ENCODE measurements at regions not wholly inside any gene's neighbourhood (a gene's known extent, or its start where the extent isn't known, plus 50 kb on each side); places are given as distances from the start of the nearest gene placed in this dataset.

- DNase-seq (ENCODE audit: low read depth) = no peak
Measured at GRCh38 chr2:6237039-6237660, 545.0 kb downstream of the SOX11 start.

GRCh38 chr2:6249557-6249956, 557.4 kb downstream of the SOX11 start:
- no peak for DNase-seq (ENCODE audit: low read depth)
- in situ Hi-C loops (cut with HindIII; ENCODE audit: low pct_unique_long_range_greater_than_20kb, low sequenced_read_pairs) = no loop called here

More at GRCh38 chr2:6237039-6237660, 545.0 kb downstream of the SOX11 start:
- in situ Hi-C loops (cut with HindIII; ENCODE audit: low pct_unique_long_range_greater_than_20kb, low sequenced_read_pairs) = no loop called here

GRCh38 chr2:6254441-6254840, 562.3 kb downstream of the SOX11 start:
- in situ Hi-C loops (cut with HindIII; ENCODE audit: low pct_unique_long_range_greater_than_20kb, low sequenced_read_pairs) = no loop called here

GRCh38 chr2:6264198-6264597, 572.0 kb downstream of the SOX11 start:
- DNase-seq (ENCODE audit: low read depth) = no peak
- in situ Hi-C loops (cut with HindIII; ENCODE audit: low pct_unique_long_range_greater_than_20kb, low sequenced_read_pairs) = no loop called here

More at GRCh38 chr2:6254441-6254840, 562.3 kb downstream of the SOX11 start:
- DNase-seq (ENCODE audit: low read depth) = no peak

GRCh38 chr2:6281524-6281923, 584.2 kb downstream of the CMPK2 start:
- in situ Hi-C loops (cut with HindIII; ENCODE audit: low pct_unique_long_range_greater_than_20kb, low sequenced_read_pairs) = no loop called here
- no peak for DNase-seq (ENCODE audit: low read depth)

GRCh38 chr2:6283259-6283658, 582.4 kb downstream of the CMPK2 start:
- in situ Hi-C loops (cut with HindIII; ENCODE audit: low pct_unique_long_range_greater_than_20kb, low sequenced_read_pairs) = no loop called here
- no peak for DNase-seq (ENCODE audit: low read depth)

GRCh38 chr2:6287406-6287805, 578.3 kb downstream of the CMPK2 start:
- DNase-seq (ENCODE audit: low read depth) = no peak
- in situ Hi-C loops (cut with HindIII; ENCODE audit: low pct_unique_long_range_greater_than_20kb, low sequenced_read_pairs) = no loop called here

- no peak for DNase-seq (ENCODE audit: low read depth)
- in situ Hi-C loops (cut with HindIII; ENCODE audit: low pct_unique_long_range_greater_than_20kb, low sequenced_read_pairs) = no loop called here
Measured at GRCh38 chr2:6288791-6289190, 576.9 kb downstream of the CMPK2 start.

GRCh38 chr2:6290217-6291015, 575.3 kb downstream of the CMPK2 start:
- in situ Hi-C loops (cut with HindIII; ENCODE audit: low pct_unique_long_range_greater_than_20kb, low sequenced_read_pairs) = no loop called here
- no peak for DNase-seq (ENCODE audit: low read depth)

GRCh38 chr2:6294791-6295190, 570.9 kb downstream of the CMPK2 start:
- in situ Hi-C loops (cut with HindIII; ENCODE audit: low pct_unique_long_range_greater_than_20kb, low sequenced_read_pairs) = no loop called here
- no peak for DNase-seq (ENCODE audit: low read depth)

GRCh38 chr2:6297238-6297637, 568.5 kb downstream of the CMPK2 start:
- in situ Hi-C loops (cut with HindIII; ENCODE audit: low pct_unique_long_range_greater_than_20kb, low sequenced_read_pairs) = no loop called here
- no peak for DNase-seq (ENCODE audit: low read depth)

GRCh38 chr2:6301426-6301825, 564.3 kb downstream of the CMPK2 start:
- in situ Hi-C loops (cut with HindIII; ENCODE audit: low pct_unique_long_range_greater_than_20kb, low sequenced_read_pairs) = no loop called here
- DNase-seq (ENCODE audit: low read depth) = no peak

GRCh38 chr2:6308986-6309385, 556.7 kb downstream of the CMPK2 start:
- no peak for DNase-seq (ENCODE audit: low read depth)
- in situ Hi-C loops (cut with HindIII; ENCODE audit: low pct_unique_long_range_greater_than_20kb, low sequenced_read_pairs) = no loop called here

GRCh38 chr2:6309415-6310255, 556.1 kb downstream of the CMPK2 start:
- DNase-seq (ENCODE audit: low read depth) = no peak
- in situ Hi-C loops (cut with HindIII; ENCODE audit: low pct_unique_long_range_greater_than_20kb, low sequenced_read_pairs) = no loop called here

- DNase-seq (ENCODE audit: low read depth) = no peak
- in situ Hi-C loops (cut with HindIII; ENCODE audit: low pct_unique_long_range_greater_than_20kb, low sequenced_read_pairs) = no loop called here
Measured at GRCh38 chr2:6310256-6311215, 555.2 kb downstream of the CMPK2 start.

GRCh38 chr2:6312367-6312766, 553.3 kb downstream of the CMPK2 start:
- in situ Hi-C loops (cut with HindIII; ENCODE audit: low pct_unique_long_range_greater_than_20kb, low sequenced_read_pairs) = no loop called here
- no peak for DNase-seq (ENCODE audit: low read depth)

- in situ Hi-C loops (cut with HindIII; ENCODE audit: low pct_unique_long_range_greater_than_20kb, low sequenced_read_pairs) = no loop called here
Measured at GRCh38 chr2:6314218-6314960, 551.3 kb downstream of the CMPK2 start.

More at GRCh38 chr2:6314218-6314960, 551.3 kb downstream of the CMPK2 start:
- no peak for DNase-seq (ENCODE audit: low read depth)
